ENCODE measurements at regions not wholly inside any gene's neighbourhood (a gene's known extent, or its start where the extent isn't known, plus 50 kb on each side); places are given as distances from the start of the nearest gene placed in this dataset.
A peak's percentile ranks its signal among the peaks of the same experiment; 100 is the strongest.

- DNase-seq (ENCODE audit: low read depth) = no peak
- TF ChIP-seq, protein P1, sequence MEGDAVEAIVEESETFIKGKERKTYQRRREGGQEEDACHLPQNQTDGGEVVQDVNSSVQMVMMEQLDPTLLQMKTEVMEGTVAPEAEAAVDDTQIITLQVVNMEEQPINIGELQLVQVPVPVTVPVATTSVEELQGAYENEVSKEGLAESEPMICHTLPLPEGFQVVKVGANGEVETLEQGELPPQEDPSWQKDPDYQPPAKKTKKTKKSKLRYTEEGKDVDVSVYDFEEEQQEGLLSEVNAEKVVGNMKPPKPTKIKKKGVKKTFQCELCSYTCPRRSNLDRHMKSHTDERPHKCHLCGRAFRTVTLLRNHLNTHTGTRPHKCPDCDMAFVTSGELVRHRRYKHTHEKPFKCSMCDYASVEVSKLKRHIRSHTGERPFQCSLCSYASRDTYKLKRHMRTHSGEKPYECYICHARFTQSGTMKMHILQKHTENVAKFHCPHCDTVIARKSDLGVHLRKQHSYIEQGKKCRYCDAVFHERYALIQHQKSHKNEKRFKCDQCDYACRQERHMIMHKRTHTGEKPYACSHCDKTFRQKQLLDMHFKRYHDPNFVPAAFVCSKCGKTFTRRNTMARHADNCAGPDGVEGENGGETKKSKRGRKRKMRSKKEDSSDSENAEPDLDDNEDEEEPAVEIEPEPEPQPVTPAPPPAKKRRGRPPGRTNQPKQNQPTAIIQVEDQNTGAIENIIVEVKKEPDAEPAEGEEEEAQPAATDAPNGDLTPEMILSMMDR (IDR thresholded peaks at IDR 0.05; ENCODE audit: insufficient read depth, low read depth, low read length) = no peak
- no peak overlapping the region for H3K4me3 ChIP-seq (ENCODE audit: low read depth, low read length)
Observed at GRCh38 chr5:158060212-158060611, 201.3 kb upstream of the CLINT1 start.

DNA sequence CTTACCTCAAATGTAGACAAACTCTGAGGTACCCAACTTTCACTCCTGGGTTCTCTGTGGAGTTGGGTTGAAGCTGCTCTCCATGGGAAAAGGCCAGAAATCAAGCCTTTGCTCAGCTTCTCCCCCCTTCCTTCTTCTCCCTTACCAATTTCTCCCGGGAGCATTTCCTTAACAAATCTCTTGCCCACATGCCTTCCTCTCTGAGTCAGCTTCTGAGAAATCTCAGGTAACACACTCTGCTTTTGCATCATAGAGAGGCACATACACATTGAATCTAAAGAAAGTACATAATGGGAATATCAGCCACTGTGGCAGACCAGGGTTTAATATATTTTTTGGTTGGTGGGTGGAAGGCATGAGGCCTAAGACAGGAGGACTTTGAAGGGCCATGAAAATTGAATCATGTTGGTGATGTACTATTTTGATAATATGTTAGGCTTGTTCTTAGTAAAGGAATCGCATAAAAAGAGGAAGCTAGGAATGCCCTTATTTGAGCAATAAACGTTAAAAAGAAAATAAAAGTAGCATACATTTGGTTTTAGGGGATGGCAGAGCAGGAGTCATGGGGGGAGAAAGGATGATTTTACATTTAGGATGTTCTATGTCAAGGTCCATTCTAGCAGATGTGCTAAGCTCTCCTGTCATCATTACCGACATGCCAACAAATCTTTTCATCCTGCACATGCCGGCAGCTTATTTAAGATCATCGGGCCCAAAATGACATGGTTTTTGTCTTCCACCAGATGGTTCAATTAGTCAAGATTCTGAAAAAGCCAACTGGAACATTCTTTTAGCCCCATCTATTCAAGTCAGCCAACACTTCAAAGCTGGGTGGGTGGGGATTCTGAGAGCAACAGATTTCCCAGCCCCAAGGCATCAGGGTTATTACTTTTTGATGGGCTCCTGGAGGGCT lies 199.5 kb upstream of the CLINT1 start:
- DNase-seq (ENCODE audit: low read depth) = no peak
- no peak overlapping the region for H3K4me3 ChIP-seq (ENCODE audit: low read depth, low read length)
- TF ChIP-seq, protein P1 (IDR thresholded peaks at IDR 0.05; ENCODE audit: insufficient read depth, low read depth, low read length) = no peak

GRCh38 chr5:158056130-158056825 lies 197.3 kb upstream of the CLINT1 start:
- H3K4me3 ChIP-seq (ENCODE audit: low read depth, low read length) = no peak overlapping the region
- TF ChIP-seq, protein P1 (IDR thresholded peaks at IDR 0.05; ENCODE audit: insufficient read depth, low read depth, low read length) = no peak
- peak; percentile 17 for DNase-seq (ENCODE audit: low read depth)

- TF ChIP-seq, protein P1 (IDR thresholded peaks at IDR 0.05; ENCODE audit: insufficient read depth, low read depth, low read length) = no peak
- H3K4me3 ChIP-seq (ENCODE audit: low read depth, low read length) = no peak overlapping the region
- no peak for DNase-seq (ENCODE audit: low read depth)
Observed at GRCh38 chr5:158055111-158055501, 196.2 kb upstream of the CLINT1 start.

DNA sequence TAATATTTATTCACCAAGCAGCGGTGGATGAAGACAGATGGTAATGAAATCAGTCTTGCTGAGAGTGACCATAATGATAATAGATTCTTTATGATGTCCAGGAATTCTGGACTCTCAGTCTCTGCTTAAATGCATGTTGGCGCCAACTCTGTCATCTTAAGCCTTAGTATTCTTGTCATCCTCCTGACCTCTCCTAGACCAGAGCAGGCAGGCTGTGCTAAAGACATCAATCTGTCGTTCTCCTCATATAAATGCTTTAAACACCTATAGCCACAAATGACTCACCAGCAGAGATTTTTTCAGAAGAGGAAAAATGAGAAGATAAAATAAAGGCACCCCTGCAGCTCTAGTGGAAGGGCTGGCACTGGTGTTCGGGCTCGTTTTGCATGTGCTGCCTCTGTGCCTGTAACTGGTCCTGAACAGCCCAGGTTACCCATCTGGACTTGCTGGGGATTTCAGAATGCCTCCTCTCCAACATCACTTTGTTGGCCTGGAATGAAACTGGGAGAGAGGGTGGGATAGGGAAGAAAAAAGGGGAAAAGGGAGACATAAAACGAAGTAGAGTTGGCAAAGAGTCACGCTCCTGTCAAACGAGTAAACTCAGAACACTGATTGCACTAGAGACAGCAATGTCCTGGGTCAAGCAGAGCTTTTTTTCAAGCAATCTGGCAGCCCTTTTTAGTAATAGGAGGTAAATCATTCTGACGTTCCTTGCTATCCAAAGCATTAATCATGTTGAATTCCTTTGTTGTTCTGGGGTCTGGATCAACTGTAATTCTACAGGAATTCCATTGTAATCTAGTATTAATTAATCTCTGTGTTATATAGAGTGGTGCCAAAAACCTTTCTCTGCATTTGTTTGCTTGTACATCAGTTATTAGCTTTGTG lies 195.5 kb upstream of the CLINT1 start:
- H3K4me3 ChIP-seq (ENCODE audit: low read depth, low read length) = no peak overlapping the region
- DNase-seq (ENCODE audit: low read depth) = no peak
- TF ChIP-seq, protein P1 (IDR thresholded peaks at IDR 0.05; ENCODE audit: insufficient read depth, low read depth, low read length) = no peak

- TF ChIP-seq, protein P1 (IDR thresholded peaks at IDR 0.05; ENCODE audit: insufficient read depth, low read depth, low read length) = no peak
- no peak for DNase-seq (ENCODE audit: low read depth)
- no peak overlapping the region for H3K4me3 ChIP-seq (ENCODE audit: low read depth, low read length)
Observed at GRCh38 chr5:158051036-158051435, 192.1 kb upstream of the CLINT1 start.
